ENCODE measurements at regions not wholly inside any gene's neighbourhood (a gene's known extent, or its start where the extent isn't known, plus 50 kb on each side); places are given as distances from the start of the nearest gene placed in this dataset.
"Not testable (repeated sequence)": the region's sequence is repeated elsewhere in the genome, so short reads cannot be mapped to it uniquely, and the experiment has no call there.

GRCh38 chr19:30968210-30968609, 381.0 kb downstream of the TSHZ3 start:
- Histone ChIP-seq H3K27ac (no peak overlapping the region), H3K27me3 (no peaks in the 10 kb centered on the region), H3K4me3 (no peak overlapping the region), H3K4me1 (no peaks in the 10 kb centered on the region), H3K36me3 (no peaks in the 10 kb centered on the region), H3K9me3 (peaks cover 0 to 6% (median 5%) of the 10 kb centered on the region in 3 donors)
- intact Hi-C loops (cut with DNase I) = no loop called here
- TF ChIP-seq POLR2A (IDR thresholded peaks at IDR 0.05) = no peak
- no peak for TF ChIP-seq CTCF (IDR thresholded peaks at IDR 0.05)
- WGBS, 2 donors = 78 to 81% methylated on average over 5 of the region's 5 CpGs
- no peak for DNase-seq

- 71 to 74% methylated on average over 4 of the region's 4 CpGs for WGBS, 2 donors
- intact Hi-C loops (cut with DNase I) = no loop called here
- TF ChIP-seq POLR2A (IDR thresholded peaks at IDR 0.05) = no peak
- TF ChIP-seq CTCF (IDR thresholded peaks at IDR 0.05) = no peak
- peaks cover 0 to 5% (median 0%) of the 10 kb centered on the region in 3 donors for H3K9me3 ChIP-seq
- H3K27me3 ChIP-seq = no peaks in the 10 kb centered on the region
- DNase-seq = no peak
- H3K4me1 ChIP-seq = no peaks in the 10 kb centered on the region
- no peak overlapping the region for H3K4me3 ChIP-seq
- no peaks in the 10 kb centered on the region for H3K36me3 ChIP-seq
- no peak overlapping the region for H3K27ac ChIP-seq
Measured at GRCh38 chr19:30966486-30966885, 382.8 kb downstream of the TSHZ3 start.

- intact Hi-C loops (cut with DNase I) = no loop called here
- TF ChIP-seq CTCF (IDR thresholded peaks at IDR 0.05) (no peak), POLR2A (IDR thresholded peaks at IDR 0.05) (no peak)
- H3K4me3 ChIP-seq = no peak overlapping the region
- H3K27ac ChIP-seq = no peak overlapping the region
- H3K36me3 ChIP-seq = no peaks in the 10 kb centered on the region
- 78% methylated on average over 2 to 3 of the region's 3 CpGs for WGBS, 2 donors
- H3K4me1 ChIP-seq = no peaks in the 10 kb centered on the region
- no peak for DNase-seq
- H3K27me3 ChIP-seq = no peaks in the 10 kb centered on the region
- H3K9me3 ChIP-seq = peaks cover 0 to 3% (median 0%) of the 10 kb centered on the region in 3 donors
Measured at GRCh38 chr19:30959011-30959410, 390.2 kb downstream of the TSHZ3 start.

GRCh38 chr19:30955112-30956104, 393.8 kb downstream of the TSHZ3 start:
- Histone ChIP-seq H3K27ac (no peak overlapping the region), H3K4me3 (no peak overlapping the region), H3K4me1 (no peaks in the 10 kb centered on the region), H3K27me3 (no peaks in the 10 kb centered on the region), H3K9me3 (no peaks in the 10 kb centered on the region), H3K36me3 (no peaks in the 10 kb centered on the region)
- WGBS, 2 donors = 68 to 73% methylated on average over 10 to 12 of the region's 12 CpGs
- no peak for TF ChIP-seq CTCF (IDR thresholded peaks at IDR 0.05)
- no peak for TF ChIP-seq POLR2A (IDR thresholded peaks at IDR 0.05)
- intact Hi-C loops (cut with DNase I) = no loop called here
- DNase-seq = no peak

GRCh38 chr19:30944276-30944932, 404.8 kb downstream of the TSHZ3 start:
- H3K4me1 ChIP-seq; H3K27ac ChIP-seq; H3K9me3 ChIP-seq; H3K27me3 ChIP-seq; H3K36me3 ChIP-seq; DNase-seq; intact Hi-C loops (cut with DNase I); H3K4me3 ChIP-seq: not testable (repeated sequence)
- 66 to 90% methylated on average over 6 of the region's 6 CpGs for WGBS, 2 donors
